CD14-positive monocyte (primary cell): ENCODE measurements at regions not wholly inside any gene's neighbourhood (a gene's known extent, or its start where the extent isn't known, plus 50 kb on each side); places are given as distances from the start of the nearest gene placed in this dataset.

Source experiments
- DNase-seq, 3 donors: peaks; one replicate each; pipeline ENCODE4 v3.0.0-alpha.2; 2011 to 2022
- H2AFZ ChIP-seq: 2 replicates; pipeline ENCODE4 v1.6.0; 2012; ENCODE audit warnings: mild to moderate bottlenecking, low read depth, low read length, inconsistent platforms; ENCODE audit not compliant: insufficient read depth, poor library complexity, severe bottlenecking
- H3K27ac ChIP-seq, 2 donors: 1 replicate in 1 of 2; 2 replicates in 1 of 2; pipeline ENCODE4 v1.5.1; 2012 to 2013; ENCODE audit warnings: low read length in 2 of 2, control low read depth in 1 of 2, inconsistent platforms in 1 of 2, low read depth in 1 of 2, mild to moderate bottlenecking in 1 of 2
- H3K27me3 ChIP-seq, 2 donors: one replicate each; pipeline versions ENCODE4 v1.6.0 to v1.6.1; 2011 to 2013; ENCODE audit warnings: low read length in 2 of 2; ENCODE audit not compliant: control insufficient read depth in 2 of 2, insufficient read depth in 2 of 2
- H3K36me3 ChIP-seq, 2 donors: replicated peaks in 1 of 2; 1 replicate in 1 of 2; 2 replicates in 1 of 2; pipeline versions ENCODE4 v1.5.1 to v1.6.1; 2012 to 2013; ENCODE audit warnings: low read length in 2 of 2, control low read depth in 1 of 2, inconsistent platforms in 1 of 2, mild to moderate bottlenecking in 1 of 2; ENCODE audit not compliant: insufficient read depth in 2 of 2, control insufficient read depth in 1 of 2
- H3K4me1 ChIP-seq, 2 donors: 1 replicate in 1 of 2; 2 replicates in 1 of 2; pipeline versions ENCODE4 v1.5.1 to v1.6.1; 2012 to 2013; ENCODE audit warnings: low read length in 2 of 2, control low read depth in 1 of 2, inconsistent platforms in 1 of 2, mild to moderate bottlenecking in 1 of 2, moderate library complexity in 1 of 2; ENCODE audit not compliant: insufficient read depth in 2 of 2, control insufficient read depth in 1 of 2
- H3K4me2 ChIP-seq: replicated peaks from 2 replicates; pipeline ENCODE3; 2012; ENCODE audit warnings: low read length, moderate library complexity, mild to moderate bottlenecking; ENCODE audit not compliant: poor library complexity, severe bottlenecking; ENCODE audit errors: extremely low read depth
- H3K4me3 ChIP-seq, 3 experiments: fragments of 200-600 bp in 1 of 3; sonication (generic) in 1 of 3; replicated peaks in 1 of 3; 1 replicate in 2 of 3; 2 replicates in 1 of 3; pipeline ENCODE4 v1.5.1; 2011 to 2013; ENCODE audit warnings: low read length in 3 of 3, mild to moderate bottlenecking in 3 of 3, control low read depth in 2 of 3, low read depth in 2 of 3, inconsistent platforms in 1 of 3, moderate library complexity in 1 of 3
- H3K79me2 ChIP-seq: 2 replicates; pipeline ENCODE4 v1.6.0; 2012; ENCODE audit warnings: mild to moderate bottlenecking, control low read depth, inconsistent platforms, low read length, moderate library complexity; ENCODE audit not compliant: insufficient read depth
- H3K9ac ChIP-seq: 2 replicates; pipeline ENCODE4 v1.6.0; 2017; ENCODE audit warnings: low read length, mild to moderate bottlenecking; ENCODE audit not compliant: insufficient read depth, poor library complexity, severe bottlenecking
- H3K9me3 ChIP-seq, 2 donors: replicated peaks in 1 of 2; 1 replicate in 1 of 2; 2 replicates in 1 of 2; pipeline versions ENCODE4 v1.5.1 to v1.6.1; 2012 to 2013; ENCODE audit warnings: low read length in 2 of 2, control low read depth in 1 of 2; ENCODE audit not compliant: control insufficient read depth in 1 of 2, insufficient read depth in 1 of 2
- H4K20me1 ChIP-seq: 2 replicates; pipeline ENCODE4 v1.6.0; 2012; ENCODE audit warnings: mild to moderate bottlenecking, low read length, control low read depth, moderate library complexity; ENCODE audit not compliant: insufficient read depth
- H3K27ac Mint-ChIP-seq, 7 donors: one replicate each; pipeline ENCODE4 v1.8.0; 2020; ENCODE audit warnings: mild to moderate bottlenecking in 7 of 7, mixed read lengths in 7 of 7, moderate library complexity in 6 of 7, inconsistent platforms in 2 of 7
- H3K27me3 Mint-ChIP-seq, 3 donors: one replicate each; pipeline ENCODE4 v1.8.0; 2021 to 2022; ENCODE audit warnings: low read depth in 3 of 3, mild to moderate bottlenecking in 3 of 3, mixed read lengths in 3 of 3, moderate library complexity in 3 of 3, inconsistent platforms in 1 of 3
- H3K36me3 Mint-ChIP-seq, 2 donors: one replicate each; pipeline ENCODE4 v1.8.0; 2020; ENCODE audit warnings: mixed read lengths in 2 of 2, inconsistent platforms in 1 of 2, mild to moderate bottlenecking in 1 of 2
- H3K4me1 Mint-ChIP-seq: one replicate; pipeline ENCODE4 v1.8.0; 2020; ENCODE audit warnings: mild to moderate bottlenecking, mixed read lengths
- H3K4me3 Mint-ChIP-seq, 2 donors: one replicate each; pipeline ENCODE4 v1.8.0; 2020; ENCODE audit warnings: mild to moderate bottlenecking in 2 of 2, mixed read lengths in 2 of 2, moderate library complexity in 1 of 2
- H3K9me3 Mint-ChIP-seq, 7 donors: one replicate each; pipeline ENCODE4 v1.8.0; 2020 to 2022; ENCODE audit warnings: mixed read lengths in 7 of 7, mild to moderate bottlenecking in 6 of 7, moderate library complexity in 6 of 7, inconsistent platforms in 2 of 7
- WGBS: methylation state at CpG from one replicate; pipeline ENCODE4 v1.1.5; 2013; ENCODE audit warnings: missing lambda C conversion rate; ENCODE audit not compliant: insufficient coverage; 5-methylcytosine and 5-hydroxymethylcytosine counted together
- intact Hi-C, 2 donors: fragments of 100-400 bp; cut with micrococcal nuclease; formaldehyde crosslinking; loops; one replicate each; pipeline versions ENCODE4 v1.15.0 to v1.15.1; 2023
- TF ChIP-seq, protein P1 (sequence below): fragments of 200-600 bp; IDR thresholded peaks from one replicate; pipeline ENCODE4 v1.8.0; 2022; ENCODE audit warnings: antibody characterized with exemption, mild to moderate bottlenecking

DNA sequence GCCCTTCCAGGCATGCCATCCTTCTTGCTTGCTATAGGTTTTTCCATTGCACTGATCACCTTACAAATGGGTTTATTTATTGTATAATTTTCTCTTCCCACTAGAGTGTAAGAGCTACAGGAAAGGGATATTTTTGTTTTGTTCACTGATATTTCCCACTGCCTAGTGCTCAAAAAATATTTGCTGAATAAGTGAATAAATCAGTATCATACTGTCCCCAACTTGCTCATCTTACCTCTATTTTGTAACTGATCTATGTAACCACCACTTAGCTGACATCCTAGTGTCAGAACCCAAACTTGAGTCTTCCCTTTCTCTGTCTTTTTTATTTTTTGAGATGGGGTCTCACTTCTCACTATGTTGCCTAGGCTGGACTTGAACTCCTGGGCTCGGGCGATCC is 87.6 kb upstream of the TBC1D3K start:
- no peaks in the 10 kb centered on the region for H3K9me3 ChIP-seq

DNA sequence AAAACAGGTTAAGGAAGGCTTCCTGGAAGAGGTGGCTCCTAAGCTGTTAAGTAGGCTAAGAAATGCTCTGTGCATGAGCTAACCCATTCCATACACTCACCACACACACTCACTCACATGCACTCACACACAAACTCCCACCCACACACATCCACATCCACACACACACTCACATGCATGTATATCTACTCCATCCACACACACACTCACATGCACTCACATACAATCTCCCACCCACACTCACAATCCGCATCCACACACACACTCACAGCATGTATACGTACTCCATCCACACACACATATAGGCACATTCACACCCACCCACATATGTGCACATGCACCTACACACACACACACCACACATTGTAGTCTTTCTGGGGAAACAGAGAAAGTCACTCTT is 89.3 kb upstream of the HNF1B start:
- H3K27me3 ChIP-seq, result no peaks in the 10 kb centered on the region
- no peak overlapping the region for H3K9ac ChIP-seq
- DNase-seq, result no peak
- no peak overlapping the region for H3K4me2 ChIP-seq
- H3K4me1 Mint-ChIP-seq, result peaks cover 37% of the 10 kb centered on the region
- no peaks in the 10 kb centered on the region for H3K79me2 ChIP-seq
- intact Hi-C loops, result no loop called here
- H2AFZ ChIP-seq, result no peak overlapping the region
- no peaks in the 10 kb centered on the region for H3K36me3 ChIP-seq
- no peaks in the 10 kb centered on the region for H4K20me1 ChIP-seq
- peak overlapping the region in 1 of 7 donors; percentile 9 for H3K27ac Mint-ChIP-seq
- no peak overlapping the region for H3K4me3 Mint-ChIP-seq
- TF ChIP-seq, protein P1, sequence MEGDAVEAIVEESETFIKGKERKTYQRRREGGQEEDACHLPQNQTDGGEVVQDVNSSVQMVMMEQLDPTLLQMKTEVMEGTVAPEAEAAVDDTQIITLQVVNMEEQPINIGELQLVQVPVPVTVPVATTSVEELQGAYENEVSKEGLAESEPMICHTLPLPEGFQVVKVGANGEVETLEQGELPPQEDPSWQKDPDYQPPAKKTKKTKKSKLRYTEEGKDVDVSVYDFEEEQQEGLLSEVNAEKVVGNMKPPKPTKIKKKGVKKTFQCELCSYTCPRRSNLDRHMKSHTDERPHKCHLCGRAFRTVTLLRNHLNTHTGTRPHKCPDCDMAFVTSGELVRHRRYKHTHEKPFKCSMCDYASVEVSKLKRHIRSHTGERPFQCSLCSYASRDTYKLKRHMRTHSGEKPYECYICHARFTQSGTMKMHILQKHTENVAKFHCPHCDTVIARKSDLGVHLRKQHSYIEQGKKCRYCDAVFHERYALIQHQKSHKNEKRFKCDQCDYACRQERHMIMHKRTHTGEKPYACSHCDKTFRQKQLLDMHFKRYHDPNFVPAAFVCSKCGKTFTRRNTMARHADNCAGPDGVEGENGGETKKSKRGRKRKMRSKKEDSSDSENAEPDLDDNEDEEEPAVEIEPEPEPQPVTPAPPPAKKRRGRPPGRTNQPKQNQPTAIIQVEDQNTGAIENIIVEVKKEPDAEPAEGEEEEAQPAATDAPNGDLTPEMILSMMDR, result no peak
- peaks cover 0 to 2% (median 0%) of the 10 kb centered on the region in 7 donors for H3K9me3 Mint-ChIP-seq
- peaks cover 32% of the 10 kb centered on the region in 2 donors for H3K4me1 ChIP-seq
- no peaks in the 10 kb centered on the region for H3K9me3 ChIP-seq
- WGBS, result 100% methylated on average over 2 of the region's 2 CpGs
- peaks cover 3 to 8% (median 4%) of the 10 kb centered on the region in 3 donors for H3K27me3 Mint-ChIP-seq
- H3K27ac ChIP-seq, result no peak overlapping the region
- H3K4me3 ChIP-seq, result no peak overlapping the region
- H3K36me3 Mint-ChIP-seq, result no peaks in the 10 kb centered on the region

More for the DNA sequence above, 87.6 kb upstream of the TBC1D3K start:
- no peak overlapping the region for H3K27ac Mint-ChIP-seq
- no peaks in the 10 kb centered on the region for H3K36me3 ChIP-seq
- H3K4me1 ChIP-seq, result peaks cover 43 to 44% of the 10 kb centered on the region in 2 donors
- no peak overlapping the region for H3K27ac ChIP-seq
- no peaks in the 10 kb centered on the region for H3K36me3 Mint-ChIP-seq
- no peak for DNase-seq
- H3K27me3 Mint-ChIP-seq, result peaks cover 3 to 11% (median 6%) of the 10 kb centered on the region in 3 donors
- intact Hi-C loops, result no loop called here
- no peak overlapping the region for H3K4me3 Mint-ChIP-seq
- no peak overlapping the region for H2AFZ ChIP-seq
- peaks cover 0 to 2% (median 0%) of the 10 kb centered on the region in 7 donors for H3K9me3 Mint-ChIP-seq
- no peak overlapping the region for H3K9ac ChIP-seq
- TF ChIP-seq, protein P1, result no peak
- H3K79me2 ChIP-seq, result no peaks in the 10 kb centered on the region
- no peak overlapping the region for H3K4me2 ChIP-seq
- H3K4me3 ChIP-seq, result no peak overlapping the region
- no peaks in the 10 kb centered on the region for H4K20me1 ChIP-seq
- peaks cover 44% of the 10 kb centered on the region for H3K4me1 Mint-ChIP-seq
- H3K27me3 ChIP-seq, result no peaks in the 10 kb centered on the region
- no CpG with 5 or more reads among the region's 2 CpGs for WGBS
